HCT116 (cell line): ENCODE measurements at regions not wholly inside any gene's neighbourhood (a gene's known extent, or its start where the extent isn't known, plus 50 kb on each side); places are given as distances from the start of the nearest gene placed in this dataset.

Experiments
- ATAC-seq: fragments of 200-7000 bp; cut with Tn5 transposase; 2 replicates; pipeline ENCODE4 v1.9.1; 2020; ENCODE audit warnings: mild to moderate bottlenecking, moderate library complexity
- BruUV-seq: library from RNA; stranded (reverse); fragments of 400-500 nt; replicated peaks from 2 replicates; lab custom pipeline; 2021; lab: Mats Ljungman, UMichigan
- CTCF ChIA-PET: fragments of 300-600 bp; sonication (Branson Sonifier 250); formaldehyde crosslinking; loops from one replicate; lab custom pipeline; 2021; ENCODE audit warnings: antibody characterized with exemption; lab: Charles Lee
- POLR2A ChIA-PET: fragments of 300-600, 350-600 bp; sonication (Branson Sonifier 250); formaldehyde crosslinking; loops from one replicate; lab custom pipeline; 2021; ENCODE audit warnings: antibody characterized with exemption; lab: Charles Lee
- RAD21 ChIA-PET, 2 experiments: fragments of 300-600 bp; sonication (Branson Sonifier 250); formaldehyde crosslinking; loops; one replicate each; lab custom pipeline; 2023; ENCODE audit warnings: low total read pairs in 2 of 2; ENCODE audit not compliant: uncharacterized antibody in 2 of 2, unreplicated experiment in 2 of 2, low non-redundant PET in 1 of 2; lab: Charles Lee
- DNase-seq: peaks from one replicate; pipeline ENCODE4 v3.0.0-alpha.2; 2010; ENCODE audit warnings: low read depth, low spot score
- H2AFZ ChIP-seq: fragments of 200-600 bp; shearing (Covaris generic), sonication (generic); 2 replicates; pipeline ENCODE4 v1.6.1; 2017; ENCODE audit warnings: low read depth, mixed run types, mixed read lengths, antibody characterized with exemption, low read length; ENCODE audit not compliant: poor library complexity, severe bottlenecking
- H3K27ac ChIP-seq: 2 replicates; pipeline ENCODE4 v1.5.1; 2012; ENCODE audit warnings: low read depth, low read length
- H3K27me3 ChIP-seq: fragments of 200-600 bp; sonication (generic); 2 replicates; pipeline ENCODE4 v1.6.1; 2016; ENCODE audit warnings: mixed run types, low read length, mixed read lengths; ENCODE audit not compliant: insufficient read depth
- H3K36me3 ChIP-seq, 2 experiments: fragments of 200-500 bp in 1 of 2; fragments of 200-600 bp in 1 of 2; sonication (Bioruptor generic) in 1 of 2; sonication (generic) in 1 of 2; 2 replicates each; pipeline versions ENCODE4 v1.5.1 to v1.6.1; 2014 to 2016; ENCODE audit warnings: low read length in 2 of 2, inconsistent platforms in 1 of 2, mixed read lengths in 1 of 2, mixed run types in 1 of 2; ENCODE audit not compliant: insufficient read depth in 2 of 2, control insufficient read depth in 1 of 2
- H3K4me1 ChIP-seq, 2 experiments: fragments of 200-600 bp in 1 of 2; sonication (generic) in 1 of 2; 2 replicates each; pipeline versions ENCODE4 v1.5.1 to v1.6.1; 2012 to 2017; ENCODE audit warnings: low read length in 2 of 2, inconsistent platforms in 1 of 2, mild to moderate bottlenecking in 1 of 2, mixed read lengths in 1 of 2, mixed run types in 1 of 2, moderate library complexity in 1 of 2; ENCODE audit not compliant: insufficient read depth in 2 of 2, control insufficient read depth in 1 of 2
- H3K4me2 ChIP-seq: fragments of 200-600 bp; sonication (generic); 2 replicates; pipeline ENCODE4 v1.6.1; 2017; ENCODE audit warnings: mixed run types, low read length, mixed read lengths
- H3K4me3 ChIP-seq, 2 experiments: fragments of 200-600 bp in 1 of 2; sonication (generic) in 1 of 2; replicated peaks in 1 of 2; 2 replicates each; pipeline ENCODE4 v1.5.1; 2011 to 2016; ENCODE audit warnings: low read length in 2 of 2, control low read depth in 1 of 2, low read depth in 1 of 2, mild to moderate bottlenecking in 1 of 2, mixed read lengths in 1 of 2, mixed run types in 1 of 2
- H3K79me2 ChIP-seq: fragments of 200-600 bp; sonication (generic); 2 replicates; pipeline ENCODE4 v1.6.1; 2017; ENCODE audit warnings: mild to moderate bottlenecking, mixed run types, low read length, moderate library complexity, mixed read lengths; ENCODE audit not compliant: insufficient read depth
- H3K9ac ChIP-seq: fragments of 200-600 bp; sonication (generic); 2 replicates; pipeline ENCODE4 v1.6.1; 2016; ENCODE audit warnings: low read length, mixed read lengths
- H3K9me2 ChIP-seq: fragments of 200-600 bp; sonication (generic), shearing (Covaris generic); 2 replicates; pipeline ENCODE4 v1.6.1; 2017; ENCODE audit warnings: mixed run types, mild to moderate bottlenecking, moderate library complexity; ENCODE audit not compliant: insufficient read depth
- H3K9me3 ChIP-seq, 2 experiments: fragments of 200-500 bp in 1 of 2; fragments of 200-600 bp in 1 of 2; sonication (Bioruptor generic) in 1 of 2; sonication (generic) in 1 of 2; 2 replicates each; pipeline ENCODE4 v1.6.1; 2014 to 2017; ENCODE audit warnings: low read length in 2 of 2, mixed read lengths in 2 of 2, inconsistent platforms in 1 of 2, low read depth in 1 of 2, mild to moderate bottlenecking in 1 of 2, mixed run types in 1 of 2, moderate library complexity in 1 of 2; ENCODE audit not compliant: control insufficient read depth in 1 of 2, insufficient read depth in 1 of 2
- H4K20me1 ChIP-seq: fragments of 200-600 bp; sonication (generic), shearing (Covaris generic); 2 replicates; pipeline ENCODE4 v1.6.1; 2017; ENCODE audit warnings: mixed run types, mild to moderate bottlenecking, moderate library complexity; ENCODE audit not compliant: insufficient read depth
- ATF3 ChIP-seq: IDR thresholded peaks from 2 replicates; pipeline ENCODE4 v1.6.1; 2012
- CBX3 ChIP-seq: IDR thresholded peaks from 2 replicates; pipeline ENCODE4 v1.6.1; 2012; ENCODE audit warnings: low read depth
- CEBPB ChIP-seq: IDR thresholded peaks from 2 replicates; pipeline ENCODE4 v1.6.1; 2012; ENCODE audit warnings: low read depth
- CTCF ChIP-seq, 3 experiments: fragments of 200-600 bp in 1 of 3; sonication (generic) in 1 of 3; IDR thresholded peaks in 2 of 3; conservative IDR thresholded peaks in 1 of 3; 2 replicates each; pipeline ENCODE4 v1.5.1; 2012 to 2017; ENCODE audit warnings: low read depth in 2 of 3, low read length in 2 of 3, antibody characterized with exemption in 1 of 3, borderline replicate concordance in 1 of 3, control low read depth in 1 of 3, mild to moderate bottlenecking in 1 of 3, mixed read lengths in 1 of 3, mixed run types in 1 of 3, moderate library complexity in 1 of 3; ENCODE audit not compliant: insufficient read depth in 1 of 3
- ELF1 ChIP-seq: IDR thresholded peaks from 2 replicates; pipeline ENCODE4 v1.6.1; 2012; ENCODE audit warnings: low read depth, borderline replicate concordance
- EZH2phosphoT487 ChIP-seq: fragments of 200-600 bp; IDR thresholded peaks from 2 replicates; pipeline ENCODE4 v1.6.1; 2018; ENCODE audit warnings: antibody characterized with exemption, borderline replicate concordance
- MAX ChIP-seq: IDR thresholded peaks from 2 replicates; pipeline ENCODE4 v1.6.1; 2012
- POLR2AphosphoS5 ChIP-seq: IDR thresholded peaks from 2 replicates; pipeline ENCODE4 v1.6.1; 2011; ENCODE audit warnings: mild to moderate bottlenecking, low read depth, low read length, moderate library complexity
- RAD21 ChIP-seq: IDR thresholded peaks from 2 replicates; pipeline ENCODE4 v1.6.1; 2012; ENCODE audit warnings: low read depth, mild to moderate bottlenecking
- SP1 ChIP-seq: IDR thresholded peaks from 2 replicates; pipeline ENCODE4 v1.6.1; 2012; ENCODE audit warnings: low read depth
- SRF ChIP-seq: IDR thresholded peaks from 2 replicates; pipeline ENCODE4 v1.6.1; 2012; ENCODE audit warnings: low read depth
- TCF7L2 ChIP-seq: IDR thresholded peaks from 2 replicates; pipeline ENCODE4 v1.7.0; 2011; ENCODE audit warnings: borderline replicate concordance, inconsistent platforms; ENCODE audit not compliant: insufficient read depth, insufficient read length; ENCODE audit errors: extremely low read depth
- ZFX ChIP-seq: fragments of 450-650 bp; IDR thresholded peaks from 2 replicates; pipeline ENCODE4 v1.6.1; 2017
- intact Hi-C: fragments of 100-400 bp; cut with micrococcal nuclease; formaldehyde crosslinking; loops from 2 replicates; pipeline ENCODE4 v1.10.0; 2022

- no peak for TF ChIP-seq CTCF (IDR thresholded peaks at IDR 0.05 in 2 of 3, conservative IDR thresholded peaks at IDR 0.05 in 1 of 3; ENCODE audit: borderline replicate concordance in 1 of 3, insufficient read depth in 1 of 3, low read depth in 2 of 3, low read length in 2 of 3)
- TF ChIP-seq SP1 = no peak
- TF ChIP-seq CBX3 = no peak
Observed at GRCh38 chr22:27340047-27340446, 461.5 kb downstream of the MN1 start (continued).

- Histone ChIP-seq H3K36me3 (no peaks in the 10 kb centered on the region), H3K4me3 (no peak overlapping the region), H3K79me2 (no peaks in the 10 kb centered on the region), H3K9ac (no peak overlapping the region), H3K9me2 (no peaks in the 10 kb centered on the region), H3K4me1 (no peaks in the 10 kb centered on the region), H3K27me3 (peaks cover 9% of the 10 kb centered on the region; the same call in 1 of the 2 replicates), H3K4me2 (no peak overlapping the region)
- RAD21 ChIA-PET = no interaction called here
- POLR2A ChIA-PET = no interaction called here
- CTCF ChIA-PET = no interaction called here
- DNase-seq (no peak), ATAC-seq (no peak)
- TF ChIP-seq TCF7L2 (no peak), SRF (no peak)
- TF ChIP-seq, all 23 proteins: peak for 0
- Histone ChIP-seq H4K20me1 (no peaks in the 10 kb centered on the region), H2AFZ (no peak overlapping the region), H3K9me3 (no peaks in the 10 kb centered on the region; a peak in 1 of 4 replicates), H3K27ac (no peak overlapping the region)
- no TSS peak for BruUV-seq
- intact Hi-C loops = no loop called here
Observed at GRCh38 chr22:27344546-27344945, 457.0 kb downstream of the MN1 start.

- Histone ChIP-seq H3K4me3 (no peak overlapping the region), H2AFZ (no peak overlapping the region), H3K36me3 (no peaks in the 10 kb centered on the region), H3K9me2 (no peaks in the 10 kb centered on the region), H3K79me2 (no peaks in the 10 kb centered on the region), H3K27ac (no peak overlapping the region), H3K4me2 (no peak overlapping the region), H3K9ac (no peak overlapping the region), H3K9me3 (no peaks in the 10 kb centered on the region; a peak in 1 of 4 replicates), H4K20me1 (no peaks in the 10 kb centered on the region), H3K4me1 (no peaks in the 10 kb centered on the region), H3K27me3 (peaks cover 9% of the 10 kb centered on the region; the same call in 1 of the 2 replicates)
- DNase-seq (no peak), ATAC-seq (no peak)
- no TSS peak for BruUV-seq
- CTCF ChIA-PET = no interaction called here
- POLR2A ChIA-PET = no interaction called here
- RAD21 ChIA-PET = no interaction called here
- intact Hi-C loops = no loop called here
- TF ChIP-seq CEBPB (no peak), POLR2AphosphoS5 (no peak), SRF (no peak), ZFX (no peak), CTCF (IDR thresholded peaks at IDR 0.05 in 2 of 3, conservative IDR thresholded peaks at IDR 0.05 in 1 of 3; ENCODE audit: borderline replicate concordance in 1 of 3, insufficient read depth in 1 of 3, low read depth in 2 of 3, low read length in 2 of 3) (no peak), ELF1 (no peak), ATF3 (no peak), CBX3 (no peak), RAD21 (no peak), MAX (no peak), EZH2phosphoT487 (no peak)
Observed at GRCh38 chr22:27345691-27346090, 455.9 kb downstream of the MN1 start.
